HG03432 (cell line): ENCODE measurements at regions not wholly inside any gene's neighbourhood (a gene's known extent, or its start where the extent isn't known, plus 50 kb on each side); places are given as distances from the start of the nearest gene placed in this dataset.
A peak's percentile ranks its signal among the peaks of the same experiment; 100 is the strongest.

ENCODE experiments used
- ATAC-seq: cut with Tn5 transposase; IDR thresholded peaks from one replicate; pipeline ENCODE4 v1.9.1; 2021; ENCODE audit warnings: mild to moderate bottlenecking, moderate library complexity; ENCODE audit not compliant: unreplicated experiment

DNA sequence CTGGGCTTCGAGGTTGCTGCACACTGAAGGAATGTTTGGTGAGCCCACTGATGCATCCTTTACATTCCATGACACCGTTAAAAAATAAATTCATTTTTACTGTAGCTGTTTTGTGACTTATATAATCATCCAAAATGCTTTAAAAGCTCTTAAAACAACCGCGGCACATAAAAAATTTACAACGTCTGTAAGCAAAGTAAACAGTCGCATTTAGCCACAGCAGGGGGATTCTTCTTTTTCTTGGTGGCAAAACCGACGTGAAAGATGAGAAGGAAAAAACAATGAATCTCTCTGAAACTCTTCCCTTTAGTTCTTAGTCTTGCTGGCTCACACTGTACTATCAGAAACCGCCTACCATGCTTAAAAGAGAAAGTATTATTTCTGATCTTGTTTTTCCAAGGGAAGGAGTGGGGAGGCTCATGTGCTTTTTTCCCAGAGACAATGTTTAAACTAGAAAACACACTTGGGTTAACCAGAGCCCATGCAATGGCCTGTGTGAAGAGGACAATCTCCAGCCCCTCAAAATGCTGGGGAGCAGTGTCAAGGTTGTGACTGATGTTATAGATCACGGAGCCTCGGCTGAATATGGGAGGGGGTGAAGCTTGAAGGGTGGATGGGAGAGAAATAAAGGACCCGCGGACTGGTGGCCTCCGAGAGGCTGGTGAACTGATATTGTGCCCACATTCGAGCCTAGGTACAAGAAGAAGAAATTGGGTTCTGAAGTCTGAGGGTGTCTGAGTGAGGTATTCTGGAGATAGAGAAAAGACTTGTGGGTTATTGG lies 91.1 kb downstream of the IRF8 start:
- no peak for ATAC-seq

DNA sequence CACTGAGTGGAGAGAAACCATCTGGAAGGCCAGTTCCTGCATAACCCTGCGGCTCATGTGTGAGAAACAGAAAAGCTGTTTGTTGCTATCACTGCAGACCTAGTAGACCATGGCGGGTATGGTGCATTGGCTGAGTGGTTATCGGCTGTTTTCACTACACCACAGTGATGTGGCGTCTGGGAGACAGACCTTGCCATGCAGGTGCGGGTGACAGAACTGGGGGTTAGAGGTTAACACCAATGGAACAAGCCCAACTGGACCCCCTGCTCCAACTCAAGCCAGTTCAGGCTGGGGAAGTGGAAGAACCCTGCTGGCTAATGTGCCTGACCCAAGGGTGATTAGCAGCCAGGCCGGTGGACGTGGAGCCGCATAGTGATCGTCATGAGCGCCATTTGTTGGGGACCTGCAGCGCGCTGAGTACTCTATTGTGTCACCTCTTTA lies 91.9 kb downstream of the IRF8 start:
- no peak for ATAC-seq

DNA sequence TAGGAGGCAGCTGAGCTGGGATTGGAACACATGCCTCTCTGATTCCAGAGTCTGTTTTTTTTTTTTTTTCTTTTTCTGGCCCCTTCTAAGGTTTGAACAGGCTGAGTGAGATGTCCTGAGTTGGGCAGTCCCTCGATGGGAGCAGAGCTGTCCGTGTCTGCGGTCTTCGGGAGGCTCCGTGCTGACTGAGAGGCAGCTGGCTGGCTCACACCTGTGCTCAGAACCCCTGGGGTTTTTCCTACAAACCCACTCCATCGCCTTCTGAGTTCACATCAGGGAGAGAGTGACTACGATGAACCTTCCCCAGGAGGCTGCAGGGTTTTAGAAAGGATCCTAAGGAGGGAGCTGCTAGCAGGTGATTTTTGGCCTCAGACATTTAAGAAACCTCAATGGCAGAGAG lies 92.5 kb downstream of the IRF8 start:
- no peak for ATAC-seq

DNA sequence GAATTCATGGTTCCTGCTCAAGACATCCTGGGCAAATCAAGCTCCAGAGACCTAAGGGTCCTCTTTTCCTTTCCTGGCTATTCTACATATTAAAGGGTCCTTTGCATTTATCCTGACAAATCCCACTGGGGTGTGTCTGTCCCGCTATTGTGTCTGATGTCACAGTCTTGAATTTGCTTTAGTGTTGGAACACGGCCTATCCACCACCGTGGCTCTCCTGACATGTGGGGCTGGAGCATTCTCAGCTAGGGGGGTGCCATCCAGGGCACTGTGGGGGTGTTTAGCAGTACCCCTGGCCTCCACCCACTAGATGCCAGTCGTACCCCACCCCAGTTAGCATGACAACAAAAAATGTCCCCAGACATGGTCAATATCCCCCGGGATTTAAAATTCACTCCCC lies 92.9 kb downstream of the IRF8 start:
- ATAC-seq, result no peak

DNA sequence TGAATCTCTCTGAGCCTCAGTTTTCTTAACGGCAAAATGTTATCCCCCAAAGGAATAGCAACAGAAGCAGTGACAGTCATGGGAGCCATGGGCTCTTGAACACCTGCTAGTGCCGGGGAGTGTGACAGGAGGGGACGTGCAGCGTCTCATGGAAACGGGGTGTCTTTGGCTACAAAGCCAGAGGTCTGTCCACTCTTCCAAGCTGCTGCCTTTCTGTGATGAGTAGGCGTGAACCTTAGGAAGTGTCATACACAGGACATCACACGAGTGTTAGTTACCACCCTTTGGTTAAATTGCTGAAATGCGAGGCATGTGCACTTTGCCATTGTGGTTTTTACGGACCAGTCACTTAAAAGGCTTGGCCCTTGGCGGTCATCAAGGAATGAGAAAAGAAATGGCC lies 93.4 kb downstream of the IRF8 start:
- ATAC-seq, result no peak

DNA sequence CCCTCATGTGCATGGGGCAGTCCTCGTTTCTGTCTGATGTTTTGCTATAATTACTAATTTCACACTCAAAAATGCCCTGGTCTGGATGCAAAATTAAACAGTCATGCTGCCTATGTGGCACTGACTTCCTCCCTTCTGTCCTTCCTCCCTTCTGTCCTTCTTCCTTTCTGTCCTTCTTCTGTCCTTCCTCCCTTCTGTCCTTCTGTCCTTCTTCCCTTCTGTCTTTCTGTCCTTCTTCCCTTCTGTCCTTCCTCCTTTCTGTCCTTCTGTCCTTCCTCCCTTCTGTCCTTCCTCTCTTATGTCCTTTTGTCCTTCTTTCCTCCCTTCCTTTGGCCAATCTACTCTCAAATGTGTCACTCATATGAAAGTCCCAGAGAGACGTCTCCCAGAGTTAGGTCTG lies 93.8 kb downstream of the IRF8 start:
- no peak for ATAC-seq

DNA sequence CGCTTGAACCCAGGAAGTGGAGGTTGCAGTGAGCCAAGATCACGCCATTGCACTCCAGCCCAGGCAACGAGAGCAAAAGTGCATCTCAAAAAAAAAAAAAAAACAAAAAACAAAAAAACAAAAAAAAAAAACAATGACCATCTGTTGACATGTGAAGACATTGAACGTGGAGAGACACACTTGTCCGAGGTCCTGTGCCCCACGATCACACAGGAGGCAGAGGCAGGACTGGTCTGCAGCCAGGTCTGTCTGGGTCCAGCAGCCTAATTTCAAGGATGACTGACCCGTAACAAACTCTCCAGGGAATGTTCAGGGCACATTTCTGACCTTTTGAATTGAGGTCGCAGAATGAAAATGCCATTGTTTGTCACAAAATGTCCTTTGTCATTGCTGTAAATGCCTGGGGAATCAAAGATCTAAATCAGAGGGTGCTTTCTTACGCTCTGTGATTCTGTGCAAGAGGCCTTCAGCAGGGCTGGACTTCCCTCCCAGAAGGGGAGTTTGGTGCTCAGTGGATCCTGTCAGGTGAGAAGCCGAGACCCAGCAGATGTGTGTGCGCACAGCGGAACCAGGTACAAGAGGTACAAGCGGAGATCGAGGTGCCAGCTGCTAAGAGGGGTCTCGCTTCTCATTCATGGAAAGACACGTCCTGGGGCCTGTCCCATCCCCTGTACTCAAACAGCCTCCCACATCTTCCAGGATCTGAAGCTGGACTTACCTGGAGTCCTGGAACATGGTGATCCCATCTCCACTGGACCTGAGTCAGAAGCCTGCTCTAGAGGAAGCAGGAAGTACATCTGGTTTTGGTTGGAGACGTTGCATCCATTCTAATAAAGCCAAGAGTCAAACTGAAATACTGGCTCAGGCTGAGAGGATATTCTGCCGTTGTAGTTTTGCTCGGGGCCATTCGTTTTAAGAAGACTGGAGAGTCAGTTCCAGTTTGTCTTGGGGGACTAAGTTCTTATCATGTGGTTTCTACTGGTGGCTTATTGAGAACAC lies 95.8 kb downstream of the IRF8 start:
- ATAC-seq, result no peak

DNA sequence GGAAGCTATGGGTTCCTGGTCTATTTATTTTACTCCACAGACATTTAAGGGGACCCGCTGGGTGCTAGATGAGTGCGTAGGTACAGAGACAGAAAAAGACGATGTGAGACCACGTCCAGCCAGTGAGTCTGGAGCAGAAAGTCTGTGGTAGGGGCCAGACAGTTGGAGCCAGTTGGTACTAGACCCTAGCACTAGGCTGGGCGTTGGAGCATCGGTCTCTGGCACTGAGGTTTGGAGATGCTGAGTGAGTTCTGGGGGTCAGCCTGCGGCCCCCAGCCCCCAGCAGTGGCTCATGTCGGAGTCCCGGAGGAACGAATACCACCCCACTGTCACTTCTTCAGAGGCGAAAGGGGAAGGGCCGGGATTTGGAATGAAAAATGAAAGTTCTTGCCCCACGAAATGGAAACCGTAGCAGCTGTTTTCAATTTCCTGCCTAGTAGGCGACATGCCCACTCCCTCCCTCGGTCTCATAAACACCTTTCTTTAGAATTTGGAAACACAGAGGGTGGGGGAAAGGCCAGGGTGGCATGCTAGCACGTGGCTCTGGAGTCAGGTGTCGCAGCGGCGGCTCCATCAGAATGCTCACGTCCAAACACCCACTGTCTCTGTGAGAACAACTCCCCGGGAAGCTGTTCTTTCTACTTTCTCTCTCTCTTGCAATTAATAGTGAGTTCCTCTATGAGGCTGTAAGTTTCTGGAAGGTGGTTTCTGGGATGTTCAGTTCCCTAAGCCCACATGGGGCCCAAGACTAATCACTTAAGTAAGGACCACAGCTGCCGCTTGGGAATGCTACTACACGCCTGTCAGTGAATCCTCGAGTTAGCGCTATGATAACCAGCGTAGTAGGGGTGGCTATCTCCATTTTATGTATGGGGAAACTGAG lies 96.8 kb downstream of the IRF8 start:
- ATAC-seq, result no peak

DNA sequence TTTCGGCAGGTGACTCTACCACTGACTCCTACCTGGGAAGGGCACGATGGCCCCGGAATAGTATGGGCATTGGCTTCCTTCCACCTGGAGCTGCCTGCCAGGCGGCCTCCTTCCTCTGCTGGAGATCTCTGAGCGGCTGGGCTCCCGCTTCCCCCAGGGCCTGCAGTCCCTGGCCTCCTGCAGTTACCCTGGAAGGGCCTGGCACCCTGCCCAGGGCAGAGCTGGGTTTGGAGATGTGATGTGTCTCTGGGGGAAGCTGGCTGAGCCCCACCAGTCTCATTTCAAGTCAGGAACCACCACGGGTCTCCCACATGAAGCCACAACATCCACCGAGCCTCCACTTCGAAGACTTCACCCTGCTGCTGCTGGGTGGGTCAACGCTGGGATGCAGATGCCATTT lies 97.9 kb downstream of the IRF8 start:
- no peak for ATAC-seq

DNA sequence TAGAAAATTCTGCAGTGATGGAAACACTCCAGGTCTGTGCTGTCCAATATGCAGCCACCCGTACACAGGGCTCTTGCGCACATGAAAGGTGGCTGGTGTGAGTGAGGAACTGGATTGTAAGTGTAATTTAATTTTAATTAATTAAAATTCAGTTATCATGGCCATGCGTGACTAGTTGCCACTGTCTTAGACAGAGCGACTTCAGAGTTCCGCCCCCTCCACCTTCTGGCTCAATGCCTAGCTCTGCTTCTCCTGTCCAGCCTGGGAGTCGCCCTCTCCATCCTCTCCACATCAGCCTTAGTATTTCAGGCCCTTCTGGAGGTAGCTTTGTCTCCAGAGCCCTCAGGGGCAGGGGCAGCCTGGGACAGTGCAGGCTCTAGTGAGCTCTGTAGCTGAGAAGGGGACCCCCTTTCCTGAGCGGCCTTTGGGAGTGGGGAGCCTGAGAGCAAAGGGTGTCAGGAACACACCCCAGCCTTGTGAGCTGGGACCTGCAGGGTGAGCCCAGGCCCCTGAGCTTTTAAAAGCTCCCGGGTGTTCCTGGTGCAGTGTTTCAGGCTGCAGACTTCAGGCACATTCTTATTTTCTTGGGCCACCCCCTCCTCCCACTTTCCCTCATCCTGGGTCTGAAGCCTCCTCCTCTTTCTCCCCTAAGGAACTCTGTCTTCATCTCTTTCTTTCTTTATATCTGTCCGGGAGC lies 99.4 kb downstream of the IRF8 start:
- ATAC-seq, result no peak

DNA sequence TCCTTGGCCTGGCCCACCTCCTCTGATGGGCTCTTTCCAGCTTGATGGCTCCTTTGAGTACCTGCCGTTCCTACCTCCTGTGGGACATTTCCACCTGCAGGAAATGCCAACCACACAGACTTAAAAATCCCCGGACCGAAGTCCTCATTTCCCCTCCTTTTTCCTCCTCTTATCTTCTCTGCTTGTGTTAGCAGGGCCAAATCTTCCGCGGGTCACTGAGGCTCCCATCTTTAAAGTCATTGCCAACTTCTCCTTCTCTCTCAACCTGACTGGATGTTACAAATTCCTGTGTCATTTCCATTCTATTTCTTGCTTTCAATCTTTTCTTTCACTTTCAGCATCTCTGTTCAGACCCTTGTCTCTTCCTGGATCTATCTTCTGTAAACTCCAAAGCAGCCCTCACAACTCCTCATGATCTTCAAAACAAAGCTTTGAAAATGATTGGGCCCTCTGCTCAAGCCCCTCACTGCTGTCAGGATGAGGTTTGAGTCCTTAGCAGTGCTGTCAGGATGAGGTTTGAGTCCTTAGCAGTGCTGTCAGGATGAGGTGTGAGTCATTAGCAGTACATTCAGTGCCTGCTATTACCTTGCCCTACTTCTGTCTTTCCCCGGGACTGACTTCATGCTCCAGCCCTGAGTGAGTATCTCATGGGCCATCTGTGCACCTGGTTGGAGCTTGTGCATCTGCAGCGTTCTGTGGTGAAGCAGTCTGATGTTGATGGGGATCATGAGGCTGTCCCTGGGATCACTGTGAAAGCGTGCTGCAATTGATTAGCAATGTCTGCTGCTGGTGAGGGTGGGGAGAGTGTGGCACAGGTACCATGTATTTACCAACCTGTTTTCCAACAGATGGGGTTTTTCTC lies 100.1 kb downstream of the IRF8 start:
- ATAC-seq, result no peak

DNA sequence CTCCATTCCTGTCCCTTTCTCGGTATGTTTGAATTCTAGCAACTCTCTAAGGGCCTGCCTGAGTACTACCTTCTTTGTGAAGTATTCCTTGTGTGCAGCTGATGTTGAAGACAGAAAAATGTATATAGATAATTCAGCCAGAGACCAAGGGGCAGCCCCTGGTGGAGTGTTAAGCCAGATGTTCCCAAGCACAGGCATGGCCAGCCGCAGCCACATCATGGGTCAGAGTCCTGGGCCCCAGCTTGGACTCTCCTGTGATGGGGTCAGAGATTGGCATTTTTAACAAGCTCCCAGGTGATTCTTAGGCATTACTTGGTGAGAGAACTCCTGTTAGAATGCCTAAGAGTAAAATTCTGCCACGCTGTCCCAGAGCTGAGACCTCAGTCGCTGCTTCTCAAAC lies 100.8 kb downstream of the IRF8 start:
- ATAC-seq, result no peak

DNA sequence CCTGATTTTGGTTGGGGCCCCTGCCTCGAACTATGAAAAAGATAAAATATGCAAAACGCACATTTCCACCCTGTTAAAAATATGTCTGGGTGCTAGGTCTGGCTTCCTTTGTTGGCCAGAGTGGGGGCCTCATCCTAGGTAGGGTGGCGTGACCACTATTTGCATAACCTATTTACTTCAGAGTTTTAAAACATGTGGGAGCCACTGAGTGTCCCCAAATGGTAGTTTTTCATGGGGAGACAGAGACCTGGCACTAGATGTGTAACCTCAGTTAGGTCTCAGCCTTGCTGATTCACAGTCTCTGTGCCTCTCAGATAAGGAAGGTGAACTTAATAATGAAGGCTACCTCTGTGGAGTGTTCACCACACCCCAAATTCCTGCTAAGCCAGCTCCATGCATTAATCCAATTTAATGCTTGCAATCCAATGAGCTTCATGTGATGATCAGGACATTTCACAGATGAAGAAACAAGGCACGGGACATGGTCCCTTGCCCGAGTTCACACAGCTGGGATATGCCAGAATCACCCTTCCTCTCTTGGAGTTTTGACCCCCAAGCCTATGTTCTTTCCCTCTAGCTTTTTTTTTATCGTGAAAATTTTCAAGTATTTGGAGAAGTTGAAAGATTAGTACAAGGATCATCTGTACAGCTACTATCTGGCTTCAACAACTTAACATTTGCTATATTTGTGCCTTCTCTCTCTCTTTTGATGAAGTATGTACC lies 103.4 kb downstream of the IRF8 start:
- ATAC-seq, result peak; percentile 76

DNA sequence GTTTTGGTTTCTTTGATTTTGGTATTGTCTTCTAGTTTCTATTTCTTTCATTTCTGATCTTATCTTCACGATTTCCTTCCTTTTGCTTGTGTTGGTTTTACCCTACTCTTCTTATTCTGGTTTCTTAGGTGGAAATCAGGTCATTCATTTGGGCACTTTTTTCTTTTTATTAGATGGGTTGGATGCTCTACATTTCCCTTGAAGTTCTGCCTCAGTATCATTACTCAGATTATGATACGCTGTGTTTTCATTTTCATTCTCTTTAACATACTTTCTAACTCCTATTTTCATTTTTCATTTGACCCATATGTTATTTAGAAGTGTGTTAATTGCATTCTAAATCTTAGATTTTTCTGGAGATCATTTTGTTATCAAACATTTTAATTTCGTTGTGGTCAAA lies 108.6 kb downstream of the IRF8 start:
- no peak for ATAC-seq

DNA sequence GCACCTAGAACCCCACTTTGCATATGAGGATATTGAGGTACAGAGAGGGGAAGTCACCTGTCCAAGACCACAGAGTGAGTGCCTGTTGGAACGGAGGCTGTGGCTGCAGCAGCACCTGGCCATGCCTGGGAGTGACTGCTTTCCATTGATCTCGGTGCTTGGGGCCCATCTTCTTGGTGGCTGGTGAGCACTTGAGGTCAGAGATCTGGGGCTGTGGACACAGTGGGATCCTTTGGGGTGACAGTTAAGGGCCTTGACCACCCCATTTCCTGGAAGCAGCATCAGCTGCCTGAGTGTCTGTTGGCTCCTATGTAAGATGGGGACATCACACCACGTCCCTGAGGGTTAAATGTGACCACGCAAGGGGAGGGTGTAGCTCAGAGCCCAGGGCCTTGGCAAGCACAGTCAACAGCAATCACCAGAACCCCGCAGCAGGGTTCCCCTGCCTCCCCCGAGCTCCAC lies 111.7 kb downstream of the IRF8 start:
- ATAC-seq, result no peak

DNA sequence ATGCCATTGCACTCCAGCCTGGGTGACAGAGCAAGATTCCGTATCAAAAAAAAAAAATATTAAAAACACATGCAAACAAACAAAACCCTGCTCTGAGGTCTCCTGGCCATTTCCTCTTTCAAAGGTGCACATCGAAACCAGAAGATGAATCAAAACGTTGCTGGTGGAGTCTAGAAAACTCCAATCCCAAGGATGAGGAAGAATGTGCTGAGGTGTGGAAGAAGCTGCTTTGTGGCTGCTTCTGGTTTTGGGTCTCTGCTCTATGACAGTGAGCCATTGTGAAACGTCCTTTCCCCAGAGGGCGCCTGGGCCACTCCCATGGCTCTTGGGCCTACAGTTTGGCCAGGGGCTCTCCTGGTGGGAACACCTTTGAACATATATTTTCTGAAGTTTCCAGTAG lies 112.6 kb downstream of the IRF8 start:
- peak; percentile 36 for ATAC-seq

DNA sequence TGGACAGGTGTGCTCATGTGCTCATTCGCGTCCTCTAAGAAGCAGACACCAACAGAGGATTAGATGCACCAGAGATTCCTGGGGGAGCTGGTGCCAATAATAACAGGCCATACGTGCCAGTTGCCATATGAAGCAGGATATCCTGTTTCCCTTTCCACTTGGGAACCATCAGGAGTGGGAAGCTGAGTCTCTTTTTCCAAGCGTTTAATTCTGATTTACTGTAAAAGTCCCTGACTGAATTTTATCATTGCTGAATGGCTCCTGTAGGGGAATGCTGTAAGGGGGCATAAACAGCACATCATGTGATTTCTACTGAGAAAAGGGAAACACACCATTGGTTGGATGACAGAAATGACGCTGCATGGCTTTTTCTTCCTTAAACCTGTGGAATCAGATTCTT lies 113.3 kb downstream of the IRF8 start:
- ATAC-seq, result no peak

DNA sequence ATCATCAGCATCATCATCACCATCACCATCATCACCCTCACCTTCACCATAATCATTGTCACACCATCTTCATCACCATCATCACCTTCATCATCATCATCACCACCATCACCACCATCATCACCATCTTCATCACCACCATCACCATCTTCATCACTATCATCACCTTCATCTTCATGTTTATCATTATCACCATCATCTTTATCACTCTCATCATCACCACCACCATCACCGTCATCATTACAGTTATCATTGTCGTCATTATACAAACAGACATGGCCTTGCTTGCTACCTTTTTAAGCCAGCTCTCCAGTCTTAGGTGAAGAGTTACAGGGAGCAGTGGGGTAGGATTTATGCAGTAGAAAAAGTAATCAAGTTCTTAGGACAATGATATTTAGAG lies 114.9 kb downstream of the IRF8 start:
- no peak for ATAC-seq

DNA sequence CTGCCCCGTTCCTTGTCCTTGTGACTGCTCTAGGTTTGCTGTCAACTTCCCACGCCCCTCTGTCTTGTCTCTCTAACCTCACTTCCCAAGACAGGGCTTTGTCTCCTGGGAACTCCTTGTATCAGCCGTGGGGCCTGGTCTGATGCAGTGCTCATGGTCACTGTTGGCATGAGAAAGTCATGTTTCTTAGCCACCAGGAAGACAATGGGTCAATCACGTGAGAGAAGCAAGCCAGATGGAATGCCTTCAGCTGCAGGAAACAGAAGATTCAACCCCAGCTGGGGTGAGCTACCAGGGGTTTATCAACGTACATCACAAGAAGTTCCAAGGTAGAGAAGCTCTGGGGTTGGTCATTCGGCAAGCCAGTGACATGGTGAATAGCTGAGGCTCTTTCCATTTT lies 116.6 kb downstream of the IRF8 start:
- no peak for ATAC-seq
